T-helper 2 cell (primary cell): ENCODE measurements at regions not wholly inside any gene's neighbourhood (a gene's known extent, or its start where the extent isn't known, plus 50 kb on each side); places are given as distances from the start of the nearest gene placed in this dataset.
"Not testable (repeated sequence)": the region's sequence is repeated elsewhere in the genome, so short reads cannot be mapped to it uniquely, and the experiment has no call there.

ENCODE experiments used
- DNase-seq, 5 experiments: peaks; one replicate each; pipeline versions ENCODE4 v3.0.0 to v3.0.0-alpha.2; 2012 to 2022

DNA sequence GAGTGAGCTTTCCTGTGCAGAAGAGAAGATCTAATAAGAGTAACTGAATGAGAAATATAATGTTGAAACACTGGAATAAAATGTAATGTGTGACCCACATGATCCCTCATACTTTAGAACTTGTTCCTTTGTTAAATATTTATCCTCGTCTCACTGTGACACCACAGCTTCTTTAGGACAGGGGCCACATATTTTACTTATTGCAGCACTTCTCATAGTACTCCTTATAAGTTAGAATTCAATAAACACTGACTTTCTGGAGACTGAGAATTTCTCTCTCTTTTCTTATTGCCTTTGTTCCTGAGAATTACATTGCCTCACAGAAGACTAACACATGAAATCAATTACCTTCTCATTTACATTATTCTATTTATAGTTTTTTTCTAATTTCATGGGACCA is 1234.6 kb upstream of the CHAC2 start:
- no peak for DNase-seq

DNA sequence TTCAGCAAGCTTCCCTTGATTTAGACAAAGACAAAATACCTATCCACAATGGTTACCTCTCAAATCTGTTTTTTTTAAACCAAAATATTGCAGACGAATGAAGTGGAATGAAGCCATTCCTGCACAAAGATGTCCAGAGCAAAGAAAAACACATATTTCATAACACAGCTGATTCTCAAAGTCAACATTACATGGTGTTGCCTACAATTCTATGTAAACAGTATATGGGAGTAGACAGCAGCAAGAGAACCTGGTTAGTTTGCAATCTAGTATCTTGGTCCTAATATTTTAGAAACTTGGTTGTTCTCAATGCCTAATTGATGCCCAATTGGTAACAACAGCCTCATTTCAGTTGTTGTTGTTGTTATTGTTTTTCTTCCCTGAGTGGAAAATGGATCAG is 1240.9 kb upstream of the CHAC2 start:
- no peak for DNase-seq

DNA sequence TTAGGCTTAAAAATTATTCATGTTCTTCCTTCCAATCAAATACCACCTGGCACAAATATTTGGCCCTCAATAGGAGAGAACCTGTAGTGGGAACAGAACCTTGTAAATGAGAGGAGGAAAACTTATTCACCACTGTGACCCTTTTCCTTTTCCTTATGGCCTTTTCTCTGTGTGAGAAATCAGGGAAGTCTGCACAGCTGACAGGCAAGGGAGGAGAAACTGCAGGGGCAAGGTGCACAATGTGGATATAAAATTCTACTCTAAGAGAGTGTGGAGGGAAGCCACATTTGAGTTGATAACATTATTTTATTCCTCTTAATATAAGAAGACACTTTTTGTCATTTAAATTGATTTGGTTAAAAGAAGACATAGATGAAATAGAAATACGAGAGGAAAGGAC is 1247.0 kb upstream of the CHAC2 start:
- no peak for DNase-seq

DNA sequence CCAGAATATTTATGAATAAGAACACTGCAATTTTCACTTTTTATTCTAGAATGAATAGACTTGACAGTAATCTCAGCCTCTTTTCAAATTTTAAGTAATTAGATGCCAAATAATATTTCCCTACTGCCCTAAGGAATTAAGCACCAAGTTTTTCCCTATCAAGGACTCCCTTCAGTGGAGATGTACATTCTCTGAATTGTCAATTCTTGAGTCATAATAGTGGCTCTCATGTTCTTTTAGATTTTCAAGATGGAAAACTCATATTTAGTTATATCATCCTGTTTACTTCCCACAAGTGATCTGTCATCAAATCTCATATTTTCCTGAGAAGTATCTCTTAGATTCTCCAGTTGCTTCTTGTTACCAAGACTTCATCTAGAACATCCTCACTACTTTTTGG is 1248.9 kb upstream of the CHAC2 start:
- no peak for DNase-seq

DNA sequence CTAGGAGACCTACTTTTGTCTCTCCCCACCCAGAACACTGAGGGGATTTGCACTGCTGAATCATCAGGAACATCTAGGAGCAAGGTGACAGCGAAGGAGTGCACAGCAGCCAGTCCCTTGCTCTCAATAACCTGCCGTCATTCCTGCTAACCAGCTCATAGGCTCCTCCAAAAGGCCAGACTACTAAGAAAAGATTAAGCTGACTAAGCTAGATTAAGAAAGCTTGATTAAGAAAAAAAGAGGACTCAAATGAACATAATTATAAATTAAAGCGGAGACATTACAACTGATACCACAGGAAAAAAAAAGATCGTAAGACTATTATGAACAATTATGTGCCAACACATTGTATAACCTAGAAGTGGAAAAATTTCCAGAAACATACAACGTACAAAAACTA is 1254.8 kb upstream of the CHAC2 start:
- no peak for DNase-seq

DNA sequence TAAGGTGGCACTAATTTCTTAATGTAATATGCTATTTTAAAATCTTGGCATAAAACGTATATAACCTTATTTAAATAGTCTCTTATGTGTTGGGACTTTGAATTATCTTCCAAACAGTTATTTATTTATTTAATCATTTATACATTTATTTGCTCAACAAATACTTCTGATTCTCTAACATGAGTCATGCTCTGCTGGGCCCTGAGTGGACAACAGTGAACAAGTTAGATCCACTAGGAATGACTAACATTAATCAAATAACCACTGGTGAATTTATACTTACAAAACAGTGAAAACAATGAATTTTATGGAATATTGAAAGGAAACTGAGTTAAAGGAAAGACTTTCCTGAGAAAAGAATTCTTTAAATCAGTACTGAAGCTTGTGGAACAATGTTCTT is 1257.2 kb upstream of the CHAC2 start:
- no peak for DNase-seq

DNA sequence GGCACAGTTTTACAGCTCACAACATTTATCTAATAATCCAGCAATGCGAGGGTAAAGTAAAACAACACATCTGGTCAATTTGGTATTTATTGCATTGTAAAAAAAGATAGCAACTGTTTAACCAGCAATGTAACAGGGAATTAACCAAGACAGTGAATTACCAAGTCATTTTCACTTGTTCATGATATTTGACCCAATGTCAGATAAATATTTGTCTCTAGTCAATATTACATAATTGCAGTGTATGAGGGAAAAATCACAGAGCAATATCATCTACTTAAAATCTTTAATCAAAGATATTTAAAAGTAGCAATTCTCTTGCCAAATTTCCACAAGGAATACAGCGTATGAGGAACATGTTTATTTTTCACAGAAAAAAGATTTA is 1265.1 kb upstream of the CHAC2 start:
- no peak for DNase-seq

DNA sequence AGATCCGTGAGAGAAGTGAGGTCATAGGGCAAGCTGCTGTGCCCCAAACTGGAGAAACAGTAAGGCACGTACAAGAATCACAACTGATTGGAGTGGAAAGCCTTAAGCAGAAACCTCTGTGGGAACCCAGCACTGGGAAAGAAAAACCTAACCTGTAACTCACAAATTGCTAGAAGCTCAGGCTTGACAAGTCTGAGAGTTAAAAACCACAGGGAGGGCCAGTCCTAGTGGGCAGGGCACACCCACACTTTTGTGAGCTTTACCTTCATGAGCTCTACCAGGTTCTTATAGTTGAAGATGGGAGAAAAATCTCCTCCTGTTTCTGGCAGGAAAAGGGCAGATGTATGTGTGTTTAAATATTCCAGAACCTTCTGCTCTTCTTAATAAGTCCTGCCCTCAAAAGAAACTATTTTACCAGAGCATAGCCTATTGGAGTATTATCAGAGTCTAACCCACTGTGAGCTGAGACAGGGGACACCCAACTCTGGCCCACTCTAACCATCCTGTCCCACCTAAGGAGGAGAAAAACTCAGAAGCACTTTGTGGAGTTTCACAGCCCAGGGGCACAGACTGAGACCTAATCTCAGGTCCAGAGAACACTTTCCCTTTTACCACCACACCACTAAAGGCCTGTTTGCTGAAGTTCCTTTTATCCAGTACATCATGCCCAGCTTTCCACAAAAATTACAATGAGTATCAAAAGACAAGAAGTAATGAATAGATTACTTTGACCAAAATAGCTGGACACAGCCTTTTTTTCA is 1265.7 kb upstream of the CHAC2 start:
- DNase-seq: no peak

DNA sequence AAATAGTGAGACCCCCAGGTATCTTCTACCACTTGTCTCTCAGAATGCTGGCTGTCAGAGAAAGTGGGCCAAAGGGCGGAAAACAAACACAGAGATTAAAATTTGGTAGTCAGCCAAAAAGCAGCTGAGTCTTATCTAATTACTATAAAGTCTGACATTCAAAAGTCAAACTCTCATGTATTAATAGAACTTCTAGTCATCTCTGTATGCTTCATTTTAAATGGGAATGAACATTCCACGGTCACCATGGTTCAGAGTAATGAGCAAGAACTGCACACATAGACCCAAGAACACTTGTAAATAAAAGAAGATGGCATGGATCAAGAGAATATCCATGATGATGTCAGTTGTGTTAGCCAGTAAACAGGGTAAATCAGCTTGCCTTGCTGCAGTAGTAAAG is 1267.0 kb upstream of the CHAC2 start:
- no peak for DNase-seq

DNA sequence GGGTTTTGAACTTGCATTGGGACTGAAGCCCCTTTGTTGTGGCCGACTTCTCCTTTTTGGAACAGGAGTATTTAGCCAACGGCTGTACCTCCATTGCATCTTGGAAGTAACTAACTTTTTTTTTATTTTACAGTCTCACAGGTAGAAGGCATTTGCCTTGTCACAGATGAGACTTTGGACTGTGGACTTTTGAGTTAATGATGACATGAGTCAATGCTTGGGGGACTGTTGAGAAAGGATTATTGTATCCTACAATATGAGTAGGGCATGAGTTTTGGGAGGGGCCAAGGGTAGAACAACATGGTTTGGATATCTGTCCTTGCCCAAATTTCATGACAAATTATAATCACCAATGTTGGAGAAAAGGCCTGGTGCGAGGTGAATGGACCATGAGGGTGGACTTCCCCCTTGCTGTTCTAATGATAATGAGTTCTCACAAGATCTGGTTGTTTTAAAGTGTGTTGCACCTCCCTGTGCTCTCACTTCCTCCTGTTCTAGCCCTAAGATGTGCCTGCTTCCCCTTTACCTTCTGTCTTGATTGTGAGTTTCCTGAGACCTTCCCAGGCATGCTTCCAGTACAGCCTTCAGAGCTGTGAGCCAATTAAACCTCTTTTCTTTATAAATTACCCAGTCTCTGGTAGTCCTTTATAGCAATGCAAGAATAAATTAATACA is 1269.4 kb upstream of the CHAC2 start:
- DNase-seq: no peak

DNA sequence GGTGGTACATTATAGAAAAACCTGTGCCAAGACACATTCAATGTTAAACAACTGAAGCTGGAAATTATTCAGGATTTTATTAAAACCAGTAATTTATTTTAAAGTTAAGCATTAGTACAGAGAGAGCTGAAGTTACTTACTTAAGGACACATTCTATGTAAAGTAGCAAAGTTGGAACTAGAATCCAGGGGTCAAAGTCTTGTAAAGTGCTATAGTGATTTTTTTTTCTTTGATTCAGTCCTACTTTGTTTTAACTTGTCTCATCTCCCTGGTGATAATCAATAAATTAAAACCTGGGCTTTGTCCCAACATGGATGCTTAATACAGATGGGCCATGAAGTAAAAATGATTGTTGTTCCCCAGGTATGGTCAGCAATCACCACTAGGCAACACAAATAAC is 1271.8 kb upstream of the CHAC2 start:
- no peak for DNase-seq

DNA sequence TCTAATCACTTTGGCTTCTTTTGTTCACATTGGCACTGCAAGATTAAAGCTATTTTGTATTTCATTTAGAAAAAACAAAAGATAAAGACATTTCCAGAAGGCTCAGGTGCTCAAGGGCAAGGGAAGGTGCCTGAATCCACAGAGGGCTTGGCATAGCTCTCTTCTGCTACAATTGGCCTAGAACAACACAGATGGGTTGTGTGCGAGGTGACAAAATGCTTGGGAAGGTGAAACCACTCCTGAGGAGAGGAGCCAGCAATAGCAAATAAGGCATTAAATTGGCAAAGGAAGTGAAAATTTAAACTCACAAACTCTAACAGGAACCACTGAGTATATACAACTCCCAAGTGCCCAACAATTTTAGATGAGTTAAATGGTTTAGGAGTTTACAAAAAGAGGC is 1290.4 kb upstream of the CHAC2 start:
- no peak for DNase-seq

DNA sequence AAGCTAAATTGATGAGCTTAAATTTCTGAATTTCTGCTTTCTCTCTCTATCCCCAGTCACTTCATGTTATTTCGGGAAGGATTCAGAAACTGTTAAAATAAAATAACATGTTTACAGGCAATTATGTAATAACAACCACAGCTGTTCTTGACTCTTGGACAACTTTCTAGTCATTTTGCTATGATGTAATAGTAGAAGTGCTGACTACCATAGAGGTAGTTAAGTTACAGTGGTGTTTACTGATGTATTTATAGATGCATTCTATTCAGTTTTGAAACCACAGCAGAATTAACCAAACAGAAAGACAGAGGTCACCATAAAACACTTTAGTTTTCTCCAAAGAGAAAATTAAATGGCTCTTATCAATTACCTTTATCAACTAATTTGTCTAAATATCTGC is 1292.0 kb upstream of the CHAC2 start:
- no peak for DNase-seq

DNA sequence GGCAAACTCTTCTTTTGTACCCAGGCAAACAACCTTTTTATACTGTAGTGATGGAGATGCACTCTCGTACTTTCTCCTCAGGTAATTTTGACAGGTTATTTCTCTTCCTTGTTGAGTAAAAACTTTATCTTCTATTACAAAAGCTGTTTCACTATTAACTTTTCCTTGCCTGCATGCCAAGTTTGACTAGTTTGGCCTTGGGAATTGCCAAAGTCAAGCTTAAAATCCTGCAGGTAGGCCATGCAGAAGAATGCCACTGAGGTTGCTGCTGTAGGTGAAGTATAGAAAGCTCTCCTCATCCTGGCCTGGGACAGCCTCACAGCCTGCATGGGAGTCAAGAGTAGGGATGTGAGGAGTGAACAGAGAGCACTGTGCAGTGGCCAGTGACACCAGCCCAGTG is 1293.5 kb upstream of the CHAC2 start:
- no peak for DNase-seq

DNA sequence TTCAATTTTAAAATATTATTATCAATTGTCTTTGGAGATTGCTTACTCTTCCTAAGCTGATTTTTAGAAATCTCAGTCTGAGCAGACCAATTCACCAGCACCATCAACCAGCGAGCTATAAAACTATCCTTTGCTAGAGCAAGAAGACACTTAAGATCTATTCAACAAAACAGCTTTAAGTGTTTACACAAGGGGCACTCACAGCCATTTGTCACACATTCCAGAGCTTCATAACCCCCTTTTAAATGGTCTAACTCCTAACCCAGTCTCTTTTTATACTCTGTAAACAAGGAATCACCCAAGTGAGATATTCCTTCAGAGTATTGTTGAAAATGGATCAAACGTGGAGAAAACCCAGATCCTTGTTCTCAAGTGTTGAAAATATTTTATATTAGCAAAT is 1294.1 kb upstream of the CHAC2 start:
- DNase-seq: no peak

DNA sequence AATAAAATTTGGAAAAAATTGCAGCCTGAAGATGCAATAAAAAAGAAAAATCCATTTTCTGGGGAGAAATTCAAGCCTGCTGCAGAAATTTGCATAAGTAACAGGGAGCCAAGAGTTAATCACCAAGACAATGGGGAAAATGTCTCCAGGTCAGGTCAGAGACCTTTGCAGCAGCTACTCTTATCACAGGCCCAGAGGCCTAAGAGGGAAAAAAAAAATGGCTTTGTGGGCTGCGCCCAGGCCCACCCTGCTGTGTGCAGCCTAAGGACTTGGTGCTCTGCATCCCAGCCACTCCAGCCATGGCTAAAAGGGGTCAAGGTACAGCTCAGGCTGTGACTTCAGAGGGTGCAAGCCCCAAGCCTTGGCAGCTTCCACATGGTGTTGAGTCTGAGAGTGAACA is 1297.1 kb upstream of the CHAC2 start:
- DNase-seq: not testable (repeated sequence)

DNA sequence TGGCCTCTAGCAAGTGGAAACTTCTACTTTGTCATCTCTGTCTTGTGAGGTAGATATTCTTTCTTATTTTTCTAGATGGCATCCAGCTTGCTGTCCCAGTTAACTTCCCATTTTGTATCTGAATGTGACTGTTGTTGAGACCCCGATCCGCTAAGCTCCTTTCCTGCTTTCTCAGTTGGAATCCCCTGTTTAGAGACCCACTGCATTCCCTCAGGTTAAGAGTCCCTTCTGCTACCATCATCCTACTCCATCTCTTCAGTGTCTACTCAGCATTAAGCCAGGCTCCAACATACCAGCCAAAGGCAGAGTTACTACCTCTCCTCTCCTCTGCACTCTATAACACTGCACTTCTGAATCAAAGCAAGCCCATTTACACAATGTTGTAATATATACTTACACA is 1300.4 kb upstream of the CHAC2 start:
- DNase-seq: no peak

DNA sequence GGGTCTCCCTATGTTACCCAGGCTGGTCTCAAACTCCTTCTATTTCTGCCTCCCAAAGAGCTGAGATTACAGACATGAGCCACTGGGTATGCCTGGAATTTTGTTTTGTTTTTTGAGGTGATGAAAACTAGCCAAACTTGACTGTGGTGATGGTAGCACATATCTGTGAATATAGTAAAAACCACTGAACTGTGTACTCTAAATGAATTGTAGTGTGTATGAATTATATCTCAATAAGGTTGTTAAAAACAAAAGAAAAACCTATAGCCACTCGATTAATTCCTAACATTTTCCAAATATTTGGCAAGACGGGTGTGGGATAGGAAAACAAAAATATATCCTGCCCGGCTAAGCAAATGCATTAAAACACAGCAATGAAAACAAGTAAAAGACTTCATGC is 1302.3 kb upstream of the CHAC2 start:
- no peak for DNase-seq

DNA sequence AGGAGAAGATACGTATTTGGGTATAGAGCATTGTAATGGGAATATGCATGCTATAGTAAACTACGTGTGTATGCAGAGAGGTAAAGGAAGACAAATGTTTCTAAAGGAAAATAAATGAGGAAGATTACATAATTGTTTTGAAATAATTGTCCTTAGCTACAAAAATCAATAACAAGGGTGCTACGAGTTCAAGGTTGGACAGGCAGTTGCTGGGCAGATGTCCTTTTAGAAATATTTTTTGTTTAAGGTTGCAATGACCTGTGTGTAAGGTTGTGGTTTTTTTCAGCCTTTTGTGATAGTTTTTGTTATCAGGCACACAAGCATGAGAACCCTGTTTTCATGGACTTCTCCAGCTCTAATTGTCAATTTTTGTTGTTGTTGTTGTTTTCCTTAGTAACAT is 1304.1 kb upstream of the CHAC2 start:
- DNase-seq: no peak

DNA sequence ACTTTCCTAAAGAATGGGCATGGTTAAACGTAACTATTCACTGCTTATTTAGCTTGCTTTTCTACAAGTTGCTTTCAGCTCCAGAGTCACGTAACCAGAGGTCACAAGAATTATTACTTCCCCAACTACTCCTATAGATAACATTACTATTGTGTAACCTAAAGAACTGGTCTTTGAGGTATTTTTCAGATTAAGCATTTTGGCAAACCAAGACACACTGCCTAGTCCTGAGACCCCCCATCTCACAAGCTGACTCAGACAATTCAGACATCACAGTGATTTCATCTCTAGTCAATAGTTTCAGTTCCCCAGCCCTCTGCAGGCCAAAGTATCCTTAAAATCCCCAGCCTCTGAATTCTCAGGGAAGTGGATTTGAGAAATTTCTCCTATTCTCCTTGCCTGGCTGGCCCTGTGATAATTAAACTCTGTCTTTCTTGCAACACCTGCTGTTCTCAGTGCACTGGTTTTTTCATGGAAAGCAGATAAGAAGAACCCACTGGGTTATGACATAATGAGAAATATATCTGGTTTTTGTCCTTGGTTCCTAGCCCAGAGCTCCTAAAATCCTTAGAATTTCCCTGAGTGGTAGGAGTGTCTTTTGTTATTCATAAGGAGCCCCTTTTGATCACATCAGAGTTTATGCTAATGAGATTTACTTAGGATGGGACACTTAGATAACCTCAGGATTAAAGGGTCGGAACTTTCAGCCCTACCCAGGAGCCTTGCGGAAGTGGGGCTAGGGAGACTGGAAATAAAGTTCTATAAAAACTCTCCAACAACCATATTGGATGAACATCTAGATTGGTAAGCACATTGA is 1310.8 kb upstream of the CHAC2 start:
- DNase-seq: no peak

DNA sequence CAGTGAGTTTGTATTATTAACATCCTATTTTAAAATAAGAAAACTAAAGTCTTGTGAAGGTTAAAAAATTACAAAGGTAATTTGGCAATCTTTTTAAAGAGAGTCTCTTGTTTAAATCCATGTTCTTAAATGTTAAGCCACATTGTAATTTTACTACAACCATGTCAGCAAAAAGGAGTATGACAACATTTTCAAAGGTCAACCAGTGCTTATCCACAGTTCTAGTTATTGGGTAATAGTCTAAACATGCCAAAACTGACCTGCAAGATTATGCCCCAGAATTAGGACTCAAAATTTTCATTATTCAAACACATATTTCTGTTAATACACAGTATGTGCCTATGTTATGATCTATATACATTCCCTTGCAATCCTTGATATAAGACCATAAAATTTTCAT is 1312.6 kb upstream of the CHAC2 start:
- no peak for DNase-seq

DNA sequence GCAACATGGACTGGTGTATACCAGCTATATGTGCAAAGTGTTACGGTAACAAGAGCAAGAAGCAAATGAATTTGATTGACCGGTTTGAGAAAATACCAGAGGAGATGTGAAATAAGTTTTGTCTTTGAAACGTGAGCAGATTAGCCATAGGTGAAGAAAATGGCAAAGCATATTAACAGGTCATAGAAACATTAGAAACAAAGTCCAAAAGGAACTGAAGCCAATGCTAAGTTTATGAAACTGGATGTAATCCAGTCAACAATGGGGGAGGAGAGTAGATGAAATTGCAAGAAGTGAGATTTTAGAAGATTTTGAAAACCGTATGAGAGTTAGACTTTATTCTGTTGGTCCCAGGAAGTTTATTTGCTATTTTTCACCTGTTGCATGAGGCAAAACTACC is 1315.4 kb upstream of the CHAC2 start:
- no peak for DNase-seq

DNA sequence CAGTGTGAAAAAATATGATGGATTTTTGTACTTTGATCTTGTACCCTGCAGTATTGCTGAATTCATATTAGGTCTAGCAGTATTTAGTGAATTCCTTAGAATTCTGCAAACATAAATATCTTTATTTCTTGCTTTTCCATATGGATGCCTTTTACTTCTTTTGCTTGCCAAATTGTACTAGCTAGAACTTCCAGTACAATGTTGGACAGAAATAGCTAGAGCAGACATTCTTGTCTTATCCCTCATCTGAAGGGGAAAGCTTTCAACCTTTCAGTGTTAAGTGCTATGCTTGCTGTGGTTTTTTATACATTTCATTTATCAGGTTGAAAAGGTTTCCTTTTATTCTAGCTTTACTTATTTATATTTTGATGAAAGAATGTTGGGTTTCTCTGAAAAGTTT is 1321.9 kb upstream of the CHAC2 start:
- no peak for DNase-seq

DNA sequence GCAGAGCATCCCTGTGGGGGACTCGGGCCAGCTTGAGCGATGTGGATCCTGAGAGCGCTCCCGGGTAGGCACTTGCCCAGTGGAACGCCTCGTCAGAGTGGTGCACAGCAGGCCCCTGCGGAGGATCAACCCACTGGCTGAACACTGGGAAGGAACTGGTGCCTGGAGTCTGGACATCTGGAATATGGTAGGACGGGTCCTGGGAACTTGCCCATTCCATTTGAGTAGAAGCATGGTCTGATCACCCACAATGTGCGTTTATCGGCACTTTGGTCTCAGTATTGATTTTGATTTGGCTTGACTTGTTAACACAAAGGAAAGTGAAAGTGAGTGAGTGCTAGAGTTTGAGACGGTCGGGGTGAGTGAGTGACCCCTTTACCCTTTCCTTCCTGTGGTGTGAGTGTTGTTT is 1336.2 kb upstream of the CHAC2 start:
- DNase-seq: no peak
